Smooth muscle cell (in vitro differentiated cells): ENCODE measurements at regions not wholly inside any gene's neighbourhood (a gene's known extent, or its start where the extent isn't known, plus 50 kb on each side); places are given as distances from the start of the nearest gene placed in this dataset.

Source experiments
- DNase-seq: peaks from one replicate; lab custom pipeline; 2025; ENCODE audit not compliant: unreplicated experiment; lab: John Stamatoyannopoulos, UW
- H2AFZ ChIP-seq: fragments of 200-600 bp; sonication (generic); 2 replicates; pipeline ENCODE4 v1.6.0; 2016; ENCODE audit warnings: antibody characterized with exemption, low read depth, mild to moderate bottlenecking
- H3F3A ChIP-seq: fragments of 200-600 bp; sonication (generic); 2 replicates; pipeline ENCODE4 v1.6.0; 2017; ENCODE audit warnings: antibody characterized with exemption, low read depth
- H3K27ac ChIP-seq: fragments of 200-600 bp; sonication (generic); 2 replicates; pipeline ENCODE4 v1.5.1; 2016; ENCODE audit warnings: low read depth, mild to moderate bottlenecking
- H3K27me3 ChIP-seq: fragments of 200-600 bp; sonication (generic); 2 replicates; pipeline ENCODE4 v1.6.1; 2016; ENCODE audit warnings: low read depth, mild to moderate bottlenecking
- H3K36me3 ChIP-seq: fragments of 200-600 bp; sonication (generic); 2 replicates; pipeline ENCODE4 v1.5.1; 2016; ENCODE audit warnings: low read depth
- H3K4me1 ChIP-seq: fragments of 200-600 bp; sonication (generic); 2 replicates; pipeline ENCODE4 v1.5.1; 2016; ENCODE audit warnings: low read depth
- H3K4me2 ChIP-seq: fragments of 200-600 bp; sonication (generic); 2 replicates; pipeline ENCODE4 v1.6.0; 2016; ENCODE audit warnings: mild to moderate bottlenecking
- H3K4me3 ChIP-seq: fragments of 200-600 bp; sonication (generic); 2 replicates; pipeline ENCODE4 v1.5.1; 2016; ENCODE audit warnings: mild to moderate bottlenecking
- H3K79me2 ChIP-seq: fragments of 200-600 bp; sonication (generic); 2 replicates; pipeline ENCODE4 v1.6.0; 2016; ENCODE audit warnings: low read depth, mild to moderate bottlenecking
- H3K9ac ChIP-seq: fragments of 200-600 bp; sonication (generic); 2 replicates; pipeline ENCODE4 v1.6.0; 2016; ENCODE audit warnings: low read depth
- H3K9me3 ChIP-seq: fragments of 200-600 bp; sonication (generic); replicated peaks from 2 replicates; pipeline ENCODE4 v1.5.1; 2016; ENCODE audit warnings: low read depth
- H4K20me1 ChIP-seq: fragments of 200-600 bp; sonication (generic); 2 replicates; pipeline ENCODE4 v1.6.0; 2016; ENCODE audit warnings: low read depth
- CTCF ChIP-seq: fragments of 200-600 bp; sonication (generic); IDR thresholded peaks from 2 replicates; pipeline ENCODE4 v1.5.1; 2017; ENCODE audit warnings: borderline replicate concordance, mild to moderate bottlenecking, antibody characterized with exemption; ENCODE audit not compliant: insufficient read depth, poor library complexity, severe bottlenecking
- WGBS: methylation state at CpG from one replicate; pipeline ENCODE4 v1.1.7; 2016; ENCODE audit warnings: low lambda C conversion rate; 5-methylcytosine and 5-hydroxymethylcytosine counted together

- H3K4me3 ChIP-seq, result no peak overlapping the region
- no peaks in the 10 kb centered on the region for H3K36me3 ChIP-seq
- no peaks in the 10 kb centered on the region for H3K79me2 ChIP-seq
- no peaks in the 10 kb centered on the region for H4K20me1 ChIP-seq
- no peak overlapping the region for H2AFZ ChIP-seq
- H3K27me3 ChIP-seq, result no peaks in the 10 kb centered on the region
- DNase-seq, result no peak
- no peak overlapping the region for H3K27ac ChIP-seq
- no peaks in the 10 kb centered on the region for H3K9me3 ChIP-seq
- no peak for TF ChIP-seq CTCF
- no peaks in the 10 kb centered on the region for H3F3A ChIP-seq
- 92% methylated on average over 3 of the region's 3 CpGs for WGBS
- no peak overlapping the region for H3K4me2 ChIP-seq
- peaks cover 5% of the 10 kb centered on the region for H3K4me1 ChIP-seq
- no peak overlapping the region for H3K9ac ChIP-seq
Observed at GRCh38 chr2:129609224-129609623, 370.2 kb upstream of the RAB6C start.

- no peak overlapping the region for H2AFZ ChIP-seq
- no peaks in the 10 kb centered on the region for H3K36me3 ChIP-seq
- H3K9me3 ChIP-seq, result no peaks in the 10 kb centered on the region
- H3K27ac ChIP-seq, result no peak overlapping the region
- no peak for TF ChIP-seq CTCF
- H3K4me1 ChIP-seq, result peaks cover 5% of the 10 kb centered on the region
- H3K79me2 ChIP-seq, result no peaks in the 10 kb centered on the region
- H3F3A ChIP-seq, result no peaks in the 10 kb centered on the region
- no peaks in the 10 kb centered on the region for H3K27me3 ChIP-seq
- 92% methylated on average over 6 of the region's 6 CpGs for WGBS
- H3K4me2 ChIP-seq, result no peak overlapping the region
- no peak overlapping the region for H3K9ac ChIP-seq
- DNase-seq, result no peak
- no peaks in the 10 kb centered on the region for H4K20me1 ChIP-seq
- H3K4me3 ChIP-seq, result no peak overlapping the region
Observed at GRCh38 chr2:129610766-129611165, 368.7 kb upstream of the RAB6C start.

GRCh38 chr2:129611471-129611870, 368.0 kb upstream of the RAB6C start:
- no peaks in the 10 kb centered on the region for H3F3A ChIP-seq
- no peaks in the 10 kb centered on the region for H3K27me3 ChIP-seq
- no peak overlapping the region for H3K9ac ChIP-seq
- no peak overlapping the region for H3K4me3 ChIP-seq
- peaks cover 5% of the 10 kb centered on the region for H3K4me1 ChIP-seq
- DNase-seq, result no peak
- H3K79me2 ChIP-seq, result no peaks in the 10 kb centered on the region
- no peak overlapping the region for H3K4me2 ChIP-seq
- H4K20me1 ChIP-seq, result no peaks in the 10 kb centered on the region
- no peaks in the 10 kb centered on the region for H3K9me3 ChIP-seq
- H3K27ac ChIP-seq, result no peak overlapping the region
- TF ChIP-seq CTCF, result no peak
- no peaks in the 10 kb centered on the region for H3K36me3 ChIP-seq
- H2AFZ ChIP-seq, result no peak overlapping the region
- 92% methylated on average over 6 of the region's 6 CpGs for WGBS

GRCh38 chr2:129619471-129619870, 360.0 kb upstream of the RAB6C start:
- no peaks in the 10 kb centered on the region for H3K79me2 ChIP-seq
- no peak overlapping the region for H2AFZ ChIP-seq
- 76% methylated on average over 5 of the region's 5 CpGs for WGBS
- no peak overlapping the region for H3K27ac ChIP-seq
- H3K36me3 ChIP-seq, result no peaks in the 10 kb centered on the region
- H3K9me3 ChIP-seq, result no peaks in the 10 kb centered on the region
- peaks cover 2% of the 10 kb centered on the region for H3K27me3 ChIP-seq
- TF ChIP-seq CTCF, result no peak
- no peaks in the 10 kb centered on the region for H4K20me1 ChIP-seq
- no peak overlapping the region for H3K4me2 ChIP-seq
- H3K4me3 ChIP-seq, result no peak overlapping the region
- no peak overlapping the region for H3K9ac ChIP-seq
- H3K4me1 ChIP-seq, result no peaks in the 10 kb centered on the region
- no peaks in the 10 kb centered on the region for H3F3A ChIP-seq
- DNase-seq, result no peak
